ENCODE measurements at regions not wholly inside any gene's neighbourhood (a gene's known extent, or its start where the extent isn't known, plus 50 kb on each side); places are given as distances from the start of the nearest gene placed in this dataset.

- DNase-seq (ENCODE audit: low read depth) = no peak
These were observed 1131.4 kb downstream of the XPNPEP1 start for GRCh38 chr10:108791794-108792474.

GRCh38 chr10:108791030-108791429 lies 1132.3 kb downstream of the XPNPEP1 start:
- DNase-seq (ENCODE audit: low read depth) = no peak
- TF ChIP-seq CTCF (conservative IDR thresholded peaks at IDR 0.05; ENCODE audit: low read depth, low read length) = no peak
- no peak overlapping the region for H3K4me3 ChIP-seq (ENCODE audit: low read depth, low read length)

More at GRCh38 chr10:108791794-108792474, 1131.4 kb downstream of the XPNPEP1 start:
- H3K4me3 ChIP-seq (ENCODE audit: low read depth, low read length) = no peak overlapping the region
- no peak for TF ChIP-seq CTCF (conservative IDR thresholded peaks at IDR 0.05; ENCODE audit: low read depth, low read length)

GRCh38 chr10:108789919-108790318 lies 1133.4 kb downstream of the XPNPEP1 start:
- H3K4me3 ChIP-seq (ENCODE audit: low read depth, low read length) = no peak overlapping the region
- no peak for TF ChIP-seq CTCF (conservative IDR thresholded peaks at IDR 0.05; ENCODE audit: low read depth, low read length)
- peak; percentile 70 for DNase-seq (ENCODE audit: low read depth)

- TF ChIP-seq CTCF (conservative IDR thresholded peaks at IDR 0.05; ENCODE audit: low read depth, low read length) = no peak
- peak; percentile 46 for DNase-seq (ENCODE audit: low read depth)
- no peak overlapping the region for H3K4me3 ChIP-seq (ENCODE audit: low read depth, low read length)
These were observed 1134.0 kb downstream of the XPNPEP1 start for GRCh38 chr10:108789336-108789735.

- TF ChIP-seq CTCF (conservative IDR thresholded peaks at IDR 0.05; ENCODE audit: low read depth, low read length) = no peak
- no peak for DNase-seq (ENCODE audit: low read depth)
- H3K4me3 ChIP-seq (ENCODE audit: low read depth, low read length) = no peak overlapping the region
These were observed 1134.4 kb downstream of the XPNPEP1 start for GRCh38 chr10:108788891-108789290.

- TF ChIP-seq CTCF (conservative IDR thresholded peaks at IDR 0.05; ENCODE audit: low read depth, low read length) = no peak
- peak; percentile 51 for DNase-seq (ENCODE audit: low read depth)
- H3K4me3 ChIP-seq (ENCODE audit: low read depth, low read length) = no peak overlapping the region
These were observed 1135.4 kb downstream of the XPNPEP1 start for GRCh38 chr10:108787932-108788331.

GRCh38 chr10:108785011-108785410 lies 1138.3 kb downstream of the XPNPEP1 start:
- DNase-seq (ENCODE audit: low read depth) = no peak
- H3K4me3 ChIP-seq (ENCODE audit: low read depth, low read length) = no peak overlapping the region
- TF ChIP-seq CTCF (conservative IDR thresholded peaks at IDR 0.05; ENCODE audit: low read depth, low read length) = no peak
